ENCODE measurements at regions not wholly inside any gene's neighbourhood (a gene's known extent, or its start where the extent isn't known, plus 50 kb on each side); places are given as distances from the start of the nearest gene placed in this dataset.

DNA sequence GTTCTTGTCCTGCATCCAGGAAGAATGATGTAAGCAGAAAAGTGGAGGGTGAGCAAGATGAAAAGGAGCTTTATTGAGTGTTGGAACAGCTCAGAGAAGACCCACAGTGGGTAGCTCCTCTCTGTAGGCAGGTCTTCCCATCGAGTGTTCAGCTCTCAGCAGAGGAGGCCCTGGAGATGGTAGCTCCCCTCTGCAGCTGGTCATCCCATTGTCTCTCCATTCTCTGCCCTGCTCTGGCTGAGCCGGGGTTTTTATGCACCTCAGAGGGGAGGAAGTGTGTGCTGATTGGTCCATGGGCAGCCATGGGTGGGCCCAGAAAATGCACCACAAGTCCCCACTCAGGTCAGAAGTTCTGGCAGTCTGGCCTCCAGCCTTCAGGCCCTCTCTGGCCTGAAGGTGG lies 713.7 kb downstream of the MATN1 start:
- Histone ChIP-seq H3K4me3 (no peak overlapping the region), H3K9me3 (ENCODE audit: control insufficient read depth in 4 of 4, insufficient read depth in 3 of 4, low read length in 3 of 4) (no peaks in the 10 kb centered on the region), H3K27ac (ENCODE audit: low read depth in 1 of 2, low read length in 1 of 2) (no peak overlapping the region), H3K4me1 (ENCODE audit: control insufficient read depth in 5 of 5, insufficient read depth in 5 of 5, low read length in 5 of 5) (peaks cover 0 to 2% (median 0%) of the 10 kb centered on the region in 5 donors), H3K9ac (ENCODE audit: insufficient read depth in 1 of 2, low read length in 2 of 2) (no peak overlapping the region), H3K27me3 (ENCODE audit: control insufficient read depth in 3 of 3, insufficient read depth in 3 of 3, low read length in 2 of 3) (no peaks in the 10 kb centered on the region), H3K36me3 (ENCODE audit: control insufficient read depth in 4 of 4, insufficient read depth in 4 of 4, low read length in 4 of 4) (no peaks in the 10 kb centered on the region)
- no peak for ATAC-seq (ENCODE audit: insufficient read depth, low FRiP score)
- TF ChIP-seq, protein P1, sequence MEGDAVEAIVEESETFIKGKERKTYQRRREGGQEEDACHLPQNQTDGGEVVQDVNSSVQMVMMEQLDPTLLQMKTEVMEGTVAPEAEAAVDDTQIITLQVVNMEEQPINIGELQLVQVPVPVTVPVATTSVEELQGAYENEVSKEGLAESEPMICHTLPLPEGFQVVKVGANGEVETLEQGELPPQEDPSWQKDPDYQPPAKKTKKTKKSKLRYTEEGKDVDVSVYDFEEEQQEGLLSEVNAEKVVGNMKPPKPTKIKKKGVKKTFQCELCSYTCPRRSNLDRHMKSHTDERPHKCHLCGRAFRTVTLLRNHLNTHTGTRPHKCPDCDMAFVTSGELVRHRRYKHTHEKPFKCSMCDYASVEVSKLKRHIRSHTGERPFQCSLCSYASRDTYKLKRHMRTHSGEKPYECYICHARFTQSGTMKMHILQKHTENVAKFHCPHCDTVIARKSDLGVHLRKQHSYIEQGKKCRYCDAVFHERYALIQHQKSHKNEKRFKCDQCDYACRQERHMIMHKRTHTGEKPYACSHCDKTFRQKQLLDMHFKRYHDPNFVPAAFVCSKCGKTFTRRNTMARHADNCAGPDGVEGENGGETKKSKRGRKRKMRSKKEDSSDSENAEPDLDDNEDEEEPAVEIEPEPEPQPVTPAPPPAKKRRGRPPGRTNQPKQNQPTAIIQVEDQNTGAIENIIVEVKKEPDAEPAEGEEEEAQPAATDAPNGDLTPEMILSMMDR (IDR thresholded peaks at IDR 0.05; ENCODE audit: control extremely low read depth, extremely low read depth): no peak
- 52 to 75% methylated on average over 2 of the region's 2 CpGs for WGBS, 2 donors
- no peak for DNase-seq

DNA sequence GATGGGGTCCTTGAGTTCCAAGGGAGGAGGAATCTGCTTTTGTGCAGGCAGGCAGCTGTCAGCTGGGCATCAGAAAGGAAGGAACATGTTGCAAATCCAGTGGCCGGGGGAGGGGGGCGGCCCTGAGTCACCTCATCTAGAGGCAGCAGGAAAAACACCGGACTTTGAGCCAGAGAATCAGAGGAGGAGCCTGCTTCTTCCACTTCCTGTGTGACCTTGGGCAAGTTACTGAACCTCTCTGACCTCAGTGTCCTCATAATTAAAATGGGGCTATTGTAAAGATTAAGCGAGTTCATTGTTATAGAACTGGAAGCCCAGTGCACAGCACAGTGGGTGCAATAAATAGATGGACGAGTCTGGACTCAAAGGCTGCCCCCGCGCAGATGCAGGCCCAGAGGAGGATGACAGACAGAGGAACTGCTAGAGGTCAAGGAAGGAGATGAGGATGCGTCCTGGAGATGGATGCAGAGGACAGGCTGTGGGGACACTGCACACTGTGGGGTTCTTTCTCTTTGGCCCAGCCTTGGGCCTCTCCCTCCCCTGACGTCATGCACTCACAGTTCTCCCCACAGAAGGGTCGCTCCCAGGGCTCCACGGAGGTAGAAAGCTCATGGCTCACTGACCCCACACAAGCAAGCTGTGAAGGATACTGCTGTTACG lies 714.3 kb downstream of the MATN1 start:
- DNase-seq (peak in 1 of 3 donors; percentile 8), ATAC-seq (ENCODE audit: insufficient read depth, low FRiP score) (no peak)
- Histone ChIP-seq H3K27me3 (ENCODE audit: control insufficient read depth in 3 of 3, insufficient read depth in 3 of 3, low read length in 2 of 3) (no peaks in the 10 kb centered on the region), H3K27ac (ENCODE audit: low read depth in 1 of 2, low read length in 1 of 2) (no peak overlapping the region), H3K9ac (ENCODE audit: insufficient read depth in 1 of 2, low read length in 2 of 2) (no peak overlapping the region), H3K9me3 (ENCODE audit: control insufficient read depth in 4 of 4, insufficient read depth in 3 of 4, low read length in 3 of 4) (no peaks in the 10 kb centered on the region), H3K4me3 (no peak overlapping the region), H3K4me1 (ENCODE audit: control insufficient read depth in 5 of 5, insufficient read depth in 5 of 5, low read length in 5 of 5) (peaks cover 0 to 2% (median 0%) of the 10 kb centered on the region in 5 donors), H3K36me3 (ENCODE audit: control insufficient read depth in 4 of 4, insufficient read depth in 4 of 4, low read length in 4 of 4) (no peaks in the 10 kb centered on the region)
- TF ChIP-seq, protein P1 (IDR thresholded peaks at IDR 0.05; ENCODE audit: control extremely low read depth, extremely low read depth): no peak
- 69 to 73% methylated on average over 12 of the region's 12 CpGs for WGBS, 2 donors

DNA sequence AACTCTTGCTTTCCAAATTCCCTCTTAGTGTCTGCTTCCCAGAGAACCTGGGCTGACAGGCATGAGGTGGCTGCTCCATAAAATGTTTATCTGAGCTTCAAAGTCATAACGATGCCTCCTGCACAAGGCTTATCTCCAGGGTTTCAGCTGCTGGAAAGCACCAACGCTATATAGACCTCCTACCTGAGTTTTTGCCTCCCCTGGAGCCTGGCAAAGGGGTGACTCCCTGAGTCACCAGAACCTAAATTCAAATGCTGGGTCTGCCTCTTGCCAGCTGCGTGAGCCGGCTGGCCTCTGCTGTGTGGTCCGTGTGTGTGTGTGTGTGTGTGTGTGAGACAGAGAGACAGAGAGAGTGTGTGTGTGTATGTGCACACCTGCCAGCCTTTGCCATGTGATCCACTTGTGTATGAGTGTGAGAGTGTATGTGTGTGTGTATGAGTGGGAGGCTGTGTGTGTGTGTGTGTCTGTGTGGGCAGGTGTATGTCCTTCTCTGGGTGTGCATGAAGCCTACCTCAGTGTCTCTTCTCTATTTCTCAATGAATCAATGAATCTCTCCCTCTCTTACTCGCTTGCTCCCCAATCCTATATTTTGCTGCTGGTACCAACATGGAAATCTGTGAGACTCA lies 714.9 kb downstream of the MATN1 start:
- WGBS, 2 donors: 53 to 61% methylated on average over 6 of the region's 6 CpGs
- DNase-seq: no peak

More for the DNA sequence above, 714.9 kb downstream of the MATN1 start:
- Histone ChIP-seq H3K36me3 (ENCODE audit: control insufficient read depth in 4 of 4, insufficient read depth in 4 of 4, low read length in 4 of 4) (no peaks in the 10 kb centered on the region), H3K4me3 (no peak overlapping the region), H3K27me3 (ENCODE audit: control insufficient read depth in 3 of 3, insufficient read depth in 3 of 3, low read length in 2 of 3) (no peaks in the 10 kb centered on the region), H3K4me1 (ENCODE audit: control insufficient read depth in 5 of 5, insufficient read depth in 5 of 5, low read length in 5 of 5) (peaks cover 0 to 2% (median 0%) of the 10 kb centered on the region in 5 donors), H3K9me3 (ENCODE audit: control insufficient read depth in 4 of 4, insufficient read depth in 3 of 4, low read length in 3 of 4) (no peaks in the 10 kb centered on the region), H3K27ac (ENCODE audit: low read depth in 1 of 2, low read length in 1 of 2) (no peak overlapping the region), H3K9ac (ENCODE audit: insufficient read depth in 1 of 2, low read length in 2 of 2) (no peak overlapping the region)
- ATAC-seq (ENCODE audit: insufficient read depth, low FRiP score): no peak
- TF ChIP-seq, protein P1 (IDR thresholded peaks at IDR 0.05; ENCODE audit: control extremely low read depth, extremely low read depth): no peak
